ENCODE measurements at regions not wholly inside any gene's neighbourhood (a gene's known extent, or its start where the extent isn't known, plus 50 kb on each side); places are given as distances from the start of the nearest gene placed in this dataset.

DNA sequence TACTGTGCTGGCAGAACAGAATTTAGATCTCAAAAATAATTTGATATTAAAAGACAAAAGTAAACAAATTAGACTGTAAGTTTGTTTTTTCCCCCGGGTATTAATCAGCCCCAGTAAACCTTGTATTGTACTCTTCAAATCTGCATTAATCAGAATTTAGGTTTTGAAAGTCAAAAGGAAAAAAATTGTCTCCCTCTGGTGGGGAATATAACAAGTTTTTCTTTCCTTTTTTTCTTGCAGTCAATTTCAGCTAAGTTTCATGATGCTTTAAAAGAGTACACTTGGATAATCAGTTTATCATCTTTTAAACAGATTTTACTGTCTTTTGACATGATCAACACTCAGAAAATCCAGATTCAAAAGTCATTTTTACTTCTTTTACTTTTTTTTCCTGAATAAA, 134.5 kb upstream of the PKN2 start:
- Histone ChIP-seq H3K4me3 (ENCODE audit: low read length in 2 of 2) (no peak overlapping the region), H3K79me1 (ENCODE audit: low read depth, low read length) (no peaks in the 10 kb centered on the region), H3K23ac (ENCODE audit: low read depth, low read length, poor library complexity) (no peak overlapping the region), H4K91ac (ENCODE audit: low read depth, low read length, poor library complexity) (no peak overlapping the region), H4K8ac (ENCODE audit: low read depth, low read length) (no peak overlapping the region), H3K9me3 (replicated peaks in 1 of 2; ENCODE audit: control insufficient read depth in 2 of 2, insufficient read depth in 1 of 2, low read depth in 1 of 2, low read length in 2 of 2) (no peaks in the 10 kb centered on the region), H3K4me1 (ENCODE audit: control insufficient read depth in 2 of 2, insufficient read depth in 1 of 2, low read depth in 1 of 2, low read length in 2 of 2) (no peaks in the 10 kb centered on the region), H2BK5ac (ENCODE audit: low read length) (no peak overlapping the region), H2AK5ac (ENCODE audit: low read depth, low read length) (no peak overlapping the region), H3K18ac (ENCODE audit: low read length) (no peak overlapping the region), H3K27me3 (ENCODE audit: control insufficient read depth in 3 of 3, insufficient read depth in 3 of 3, low read depth in 1 of 3, low read length in 3 of 3) (no peaks in the 10 kb centered on the region), H2BK15ac (ENCODE audit: low read length) (no peak overlapping the region), H2BK120ac (ENCODE audit: low read depth, low read length) (no peak overlapping the region), H2AFZ (ENCODE audit: low read length) (no peak overlapping the region), H3K14ac (ENCODE audit: low read length) (no peak overlapping the region), H3K9ac (ENCODE audit: low read depth, low read length, poor library complexity) (no peak overlapping the region), H3K27ac (replicated peaks; ENCODE audit: low read length) (no peak overlapping the region), H3K36me3 (replicated peaks in 1 of 2; ENCODE audit: control insufficient read depth in 2 of 2, insufficient read depth in 2 of 2, low read length in 2 of 2) (no peaks in the 10 kb centered on the region), H2BK12ac (ENCODE audit: low read length) (no peak overlapping the region), H3K4ac (ENCODE audit: low read length) (no peak overlapping the region), H3K4me2 (ENCODE audit: insufficient read depth, low read length, poor library complexity, severe bottlenecking) (no peak overlapping the region)
- WGBS, 2 donors (ENCODE audit: extremely low coverage in 2 of 2, insufficient read length in 2 of 2, insufficient replicate concordance in 1 of 2) = no CpG with 5 or more reads among the region's 1 CpG
- DNase-seq (ENCODE audit: low spot score) = peak; percentile 5

DNA sequence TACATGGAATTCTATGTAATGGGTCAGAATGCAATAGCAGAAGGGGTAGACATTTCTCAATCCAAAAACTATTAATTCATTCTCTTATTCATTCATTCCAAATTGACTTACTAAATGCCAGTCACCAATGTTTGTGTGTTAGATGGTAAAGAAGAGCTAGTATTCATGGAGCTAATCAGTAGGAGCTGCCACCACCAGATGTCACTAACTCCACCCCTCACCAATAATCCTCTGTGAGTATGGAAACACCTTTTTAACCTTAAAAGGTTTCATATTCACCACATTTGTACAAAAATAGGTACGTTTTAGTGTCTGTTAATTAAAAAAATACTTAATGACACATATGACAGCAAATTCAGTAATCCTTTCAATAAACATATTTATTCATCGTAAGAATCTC, 131.8 kb upstream of the PKN2 start:
- Histone ChIP-seq H3K4me1 (ENCODE audit: control insufficient read depth in 2 of 2, insufficient read depth in 1 of 2, low read depth in 1 of 2, low read length in 2 of 2) (no peaks in the 10 kb centered on the region), H3K23ac (ENCODE audit: low read depth, low read length, poor library complexity) (no peak overlapping the region), H2BK12ac (ENCODE audit: low read length) (no peak overlapping the region), H3K4me3 (ENCODE audit: low read length in 2 of 2) (no peak overlapping the region), H2AFZ (ENCODE audit: low read length) (no peak overlapping the region), H3K27ac (replicated peaks; ENCODE audit: low read length) (no peak overlapping the region), H3K9me3 (replicated peaks in 1 of 2; ENCODE audit: control insufficient read depth in 2 of 2, insufficient read depth in 1 of 2, low read depth in 1 of 2, low read length in 2 of 2) (no peaks in the 10 kb centered on the region), H2BK15ac (ENCODE audit: low read length) (no peak overlapping the region), H3K4me2 (ENCODE audit: insufficient read depth, low read length, poor library complexity, severe bottlenecking) (no peak overlapping the region), H3K14ac (ENCODE audit: low read length) (no peak overlapping the region), H4K91ac (ENCODE audit: low read depth, low read length, poor library complexity) (no peak overlapping the region), H3K27me3 (ENCODE audit: control insufficient read depth in 3 of 3, insufficient read depth in 3 of 3, low read depth in 1 of 3, low read length in 3 of 3) (no peaks in the 10 kb centered on the region), H3K18ac (ENCODE audit: low read length) (no peak overlapping the region), H4K8ac (ENCODE audit: low read depth, low read length) (no peak overlapping the region), H2BK120ac (ENCODE audit: low read depth, low read length) (no peak overlapping the region), H3K4ac (ENCODE audit: low read length) (no peak overlapping the region), H2BK5ac (ENCODE audit: low read length) (no peak overlapping the region), H3K36me3 (replicated peaks in 1 of 2; ENCODE audit: control insufficient read depth in 2 of 2, insufficient read depth in 2 of 2, low read length in 2 of 2) (no peaks in the 10 kb centered on the region), H3K9ac (ENCODE audit: low read depth, low read length, poor library complexity) (no peak overlapping the region), H3K79me1 (ENCODE audit: low read depth, low read length) (no peaks in the 10 kb centered on the region), H2AK5ac (ENCODE audit: low read depth, low read length) (no peak overlapping the region)
- no peak for DNase-seq (ENCODE audit: low spot score)
- no CpG with 5 or more reads among the region's 2 CpGs for WGBS, 2 donors (ENCODE audit: extremely low coverage in 2 of 2, insufficient read length in 2 of 2, insufficient replicate concordance in 1 of 2)

DNA sequence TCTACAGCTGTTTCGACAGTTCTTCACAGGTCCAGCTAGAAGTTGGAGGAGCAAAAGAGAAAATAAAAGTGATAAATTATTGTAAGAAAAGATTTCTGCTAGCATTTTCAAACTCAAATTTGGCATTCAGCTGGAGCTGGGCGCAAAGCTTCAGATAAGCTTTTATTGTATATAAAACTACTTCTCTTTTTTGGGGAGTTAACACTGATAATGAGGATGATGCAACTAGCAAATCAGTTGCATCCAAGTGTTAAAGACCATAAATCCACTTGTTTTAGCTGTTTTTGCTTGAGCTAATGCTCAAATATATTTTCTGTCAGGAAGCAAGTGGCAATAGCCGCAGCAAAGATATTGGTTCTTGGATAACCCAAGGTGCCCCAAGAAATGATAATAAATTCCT, 127.1 kb upstream of the PKN2 start:
- no peak for DNase-seq (ENCODE audit: low spot score)
- no peaks in the 10 kb centered on the region for H3K27me3 ChIP-seq (ENCODE audit: control insufficient read depth in 3 of 3, insufficient read depth in 3 of 3, low read depth in 1 of 3, low read length in 3 of 3)
- no peak overlapping the region for H4K8ac ChIP-seq (ENCODE audit: low read depth, low read length)
- no peak overlapping the region for H3K23ac ChIP-seq (ENCODE audit: low read depth, low read length, poor library complexity)
- no peak overlapping the region for H3K4me2 ChIP-seq (ENCODE audit: insufficient read depth, low read length, poor library complexity, severe bottlenecking)
- H3K4me3 ChIP-seq (ENCODE audit: low read length in 2 of 2) = no peak overlapping the region
- H2AK5ac ChIP-seq (ENCODE audit: low read depth, low read length) = no peak overlapping the region
- H3K18ac ChIP-seq (ENCODE audit: low read length) = no peak overlapping the region
- H3K9me3 ChIP-seq (replicated peaks in 1 of 2; ENCODE audit: control insufficient read depth in 2 of 2, insufficient read depth in 1 of 2, low read depth in 1 of 2, low read length in 2 of 2) = no peaks in the 10 kb centered on the region
- no peak overlapping the region for H3K14ac ChIP-seq (ENCODE audit: low read length)
- no CpG with 5 or more reads among the region's 3 CpGs for WGBS, 2 donors (ENCODE audit: extremely low coverage in 2 of 2, insufficient read length in 2 of 2, insufficient replicate concordance in 1 of 2)
- H3K9ac ChIP-seq (ENCODE audit: low read depth, low read length, poor library complexity) = no peak overlapping the region
- no peak overlapping the region for H2BK15ac ChIP-seq (ENCODE audit: low read length)
- no peak overlapping the region for H2BK120ac ChIP-seq (ENCODE audit: low read depth, low read length)
- H2AFZ ChIP-seq (ENCODE audit: low read length) = no peak overlapping the region
- no peak overlapping the region for H2BK12ac ChIP-seq (ENCODE audit: low read length)
- H3K79me1 ChIP-seq (ENCODE audit: low read depth, low read length) = no peaks in the 10 kb centered on the region
- no peak overlapping the region for H3K27ac ChIP-seq (replicated peaks; ENCODE audit: low read length)
- H3K4me1 ChIP-seq (ENCODE audit: control insufficient read depth in 2 of 2, insufficient read depth in 1 of 2, low read depth in 1 of 2, low read length in 2 of 2) = no peaks in the 10 kb centered on the region
- no peaks in the 10 kb centered on the region for H3K36me3 ChIP-seq (replicated peaks in 1 of 2; ENCODE audit: control insufficient read depth in 2 of 2, insufficient read depth in 2 of 2, low read length in 2 of 2)
- no peak overlapping the region for H2BK5ac ChIP-seq (ENCODE audit: low read length)
- H3K4ac ChIP-seq (ENCODE audit: low read length) = no peak overlapping the region
- H4K91ac ChIP-seq (ENCODE audit: low read depth, low read length, poor library complexity) = no peak overlapping the region

- no peaks in the 10 kb centered on the region for H3K27me3 ChIP-seq (ENCODE audit: control insufficient read depth in 3 of 3, insufficient read depth in 3 of 3, low read depth in 1 of 3, low read length in 3 of 3)
- WGBS, 2 donors (ENCODE audit: extremely low coverage in 2 of 2, insufficient read length in 2 of 2, insufficient replicate concordance in 1 of 2) = no CpG with 5 or more reads among the region's 3 CpGs
- no peak overlapping the region for H2AFZ ChIP-seq (ENCODE audit: low read length)
- H2AK5ac ChIP-seq (ENCODE audit: low read depth, low read length) = no peak overlapping the region
- H2BK5ac ChIP-seq (ENCODE audit: low read length) = no peak overlapping the region
- no peak overlapping the region for H3K9ac ChIP-seq (ENCODE audit: low read depth, low read length, poor library complexity)
- H3K18ac ChIP-seq (ENCODE audit: low read length) = no peak overlapping the region
- no peak overlapping the region for H2BK12ac ChIP-seq (ENCODE audit: low read length)
- H3K4me1 ChIP-seq (ENCODE audit: control insufficient read depth in 2 of 2, insufficient read depth in 1 of 2, low read depth in 1 of 2, low read length in 2 of 2) = no peaks in the 10 kb centered on the region
- no peak overlapping the region for H4K8ac ChIP-seq (ENCODE audit: low read depth, low read length)
- no peak overlapping the region for H3K27ac ChIP-seq (replicated peaks; ENCODE audit: low read length)
- DNase-seq (ENCODE audit: low spot score) = no peak
- no peak overlapping the region for H3K4me2 ChIP-seq (ENCODE audit: insufficient read depth, low read length, poor library complexity, severe bottlenecking)
- no peaks in the 10 kb centered on the region for H3K36me3 ChIP-seq (replicated peaks in 1 of 2; ENCODE audit: control insufficient read depth in 2 of 2, insufficient read depth in 2 of 2, low read length in 2 of 2)
- H3K14ac ChIP-seq (ENCODE audit: low read length) = no peak overlapping the region
- H2BK120ac ChIP-seq (ENCODE audit: low read depth, low read length) = no peak overlapping the region
- H3K9me3 ChIP-seq (replicated peaks in 1 of 2; ENCODE audit: control insufficient read depth in 2 of 2, insufficient read depth in 1 of 2, low read depth in 1 of 2, low read length in 2 of 2) = no peaks in the 10 kb centered on the region
- no peak overlapping the region for H3K23ac ChIP-seq (ENCODE audit: low read depth, low read length, poor library complexity)
- no peak overlapping the region for H4K91ac ChIP-seq (ENCODE audit: low read depth, low read length, poor library complexity)
- no peaks in the 10 kb centered on the region for H3K79me1 ChIP-seq (ENCODE audit: low read depth, low read length)
- no peak overlapping the region for H3K4ac ChIP-seq (ENCODE audit: low read length)
- H2BK15ac ChIP-seq (ENCODE audit: low read length) = no peak overlapping the region
- no peak overlapping the region for H3K4me3 ChIP-seq (ENCODE audit: low read length in 2 of 2)
These were observed 123.5 kb upstream of the PKN2 start for GRCh38 chr1:88560621-88561020.
